HCT116 (cell line): ENCODE measurements at regions not wholly inside any gene's neighbourhood (a gene's known extent, or its start where the extent isn't known, plus 50 kb on each side); places are given as distances from the start of the nearest gene placed in this dataset.
"Not testable (repeated sequence)": the region's sequence is repeated elsewhere in the genome, so short reads cannot be mapped to it uniquely, and the experiment has no call there.

Experiments used
- ATAC-seq: fragments of 200-7000 bp; cut with Tn5 transposase; 2 replicates; pipeline ENCODE4 v1.9.1; 2020; ENCODE audit warnings: mild to moderate bottlenecking, moderate library complexity
- BruUV-seq: library from RNA; stranded (reverse); fragments of 400-500 nt; replicated peaks from 2 replicates; lab custom pipeline; 2021; lab: Mats Ljungman, UMichigan
- CTCF ChIA-PET: fragments of 300-600 bp; sonication (Branson Sonifier 250); formaldehyde crosslinking; loops from one replicate; lab custom pipeline; 2021; ENCODE audit warnings: antibody characterized with exemption; lab: Charles Lee
- POLR2A ChIA-PET: fragments of 300-600, 350-600 bp; sonication (Branson Sonifier 250); formaldehyde crosslinking; loops from one replicate; lab custom pipeline; 2021; ENCODE audit warnings: antibody characterized with exemption; lab: Charles Lee
- RAD21 ChIA-PET, 2 experiments: fragments of 300-600 bp; sonication (Branson Sonifier 250); formaldehyde crosslinking; loops; one replicate each; lab custom pipeline; 2023; ENCODE audit warnings: low total read pairs in 2 of 2; ENCODE audit not compliant: uncharacterized antibody in 2 of 2, unreplicated experiment in 2 of 2, low non-redundant PET in 1 of 2; lab: Charles Lee
- DNase-seq: peaks from one replicate; pipeline ENCODE4 v3.0.0-alpha.2; 2010; ENCODE audit warnings: low read depth, low spot score
- H2AFZ ChIP-seq: fragments of 200-600 bp; shearing (Covaris generic), sonication (generic); 2 replicates; pipeline ENCODE4 v1.6.1; 2017; ENCODE audit warnings: low read depth, mixed run types, mixed read lengths, antibody characterized with exemption, low read length; ENCODE audit not compliant: poor library complexity, severe bottlenecking
- H3K27ac ChIP-seq: 2 replicates; pipeline ENCODE4 v1.5.1; 2012; ENCODE audit warnings: low read depth, low read length
- H3K27me3 ChIP-seq: fragments of 200-600 bp; sonication (generic); 2 replicates; pipeline ENCODE4 v1.6.1; 2016; ENCODE audit warnings: mixed run types, low read length, mixed read lengths; ENCODE audit not compliant: insufficient read depth
- H3K36me3 ChIP-seq, 2 experiments: fragments of 200-500 bp in 1 of 2; fragments of 200-600 bp in 1 of 2; sonication (Bioruptor generic) in 1 of 2; sonication (generic) in 1 of 2; 2 replicates each; pipeline versions ENCODE4 v1.5.1 to v1.6.1; 2014 to 2016; ENCODE audit warnings: low read length in 2 of 2, inconsistent platforms in 1 of 2, mixed read lengths in 1 of 2, mixed run types in 1 of 2; ENCODE audit not compliant: insufficient read depth in 2 of 2, control insufficient read depth in 1 of 2
- H3K4me1 ChIP-seq, 2 experiments: fragments of 200-600 bp in 1 of 2; sonication (generic) in 1 of 2; 2 replicates each; pipeline versions ENCODE4 v1.5.1 to v1.6.1; 2012 to 2017; ENCODE audit warnings: low read length in 2 of 2, inconsistent platforms in 1 of 2, mild to moderate bottlenecking in 1 of 2, mixed read lengths in 1 of 2, mixed run types in 1 of 2, moderate library complexity in 1 of 2; ENCODE audit not compliant: insufficient read depth in 2 of 2, control insufficient read depth in 1 of 2
- H3K4me2 ChIP-seq: fragments of 200-600 bp; sonication (generic); 2 replicates; pipeline ENCODE4 v1.6.1; 2017; ENCODE audit warnings: mixed run types, low read length, mixed read lengths
- H3K4me3 ChIP-seq, 2 experiments: fragments of 200-600 bp in 1 of 2; sonication (generic) in 1 of 2; replicated peaks in 1 of 2; 2 replicates each; pipeline ENCODE4 v1.5.1; 2011 to 2016; ENCODE audit warnings: low read length in 2 of 2, control low read depth in 1 of 2, low read depth in 1 of 2, mild to moderate bottlenecking in 1 of 2, mixed read lengths in 1 of 2, mixed run types in 1 of 2
- H3K79me2 ChIP-seq: fragments of 200-600 bp; sonication (generic); 2 replicates; pipeline ENCODE4 v1.6.1; 2017; ENCODE audit warnings: mild to moderate bottlenecking, mixed run types, low read length, moderate library complexity, mixed read lengths; ENCODE audit not compliant: insufficient read depth
- H3K9ac ChIP-seq: fragments of 200-600 bp; sonication (generic); 2 replicates; pipeline ENCODE4 v1.6.1; 2016; ENCODE audit warnings: low read length, mixed read lengths
- H3K9me2 ChIP-seq: fragments of 200-600 bp; sonication (generic), shearing (Covaris generic); 2 replicates; pipeline ENCODE4 v1.6.1; 2017; ENCODE audit warnings: mixed run types, mild to moderate bottlenecking, moderate library complexity; ENCODE audit not compliant: insufficient read depth
- H3K9me3 ChIP-seq, 2 experiments: fragments of 200-500 bp in 1 of 2; fragments of 200-600 bp in 1 of 2; sonication (Bioruptor generic) in 1 of 2; sonication (generic) in 1 of 2; 2 replicates each; pipeline ENCODE4 v1.6.1; 2014 to 2017; ENCODE audit warnings: low read length in 2 of 2, mixed read lengths in 2 of 2, inconsistent platforms in 1 of 2, low read depth in 1 of 2, mild to moderate bottlenecking in 1 of 2, mixed run types in 1 of 2, moderate library complexity in 1 of 2; ENCODE audit not compliant: control insufficient read depth in 1 of 2, insufficient read depth in 1 of 2
- H4K20me1 ChIP-seq: fragments of 200-600 bp; sonication (generic), shearing (Covaris generic); 2 replicates; pipeline ENCODE4 v1.6.1; 2017; ENCODE audit warnings: mixed run types, mild to moderate bottlenecking, moderate library complexity; ENCODE audit not compliant: insufficient read depth
- CBX3 ChIP-seq: IDR thresholded peaks from 2 replicates; pipeline ENCODE4 v1.6.1; 2012; ENCODE audit warnings: low read depth
- CEBPB ChIP-seq: IDR thresholded peaks from 2 replicates; pipeline ENCODE4 v1.6.1; 2012; ENCODE audit warnings: low read depth
- EZH2phosphoT487 ChIP-seq: fragments of 200-600 bp; IDR thresholded peaks from 2 replicates; pipeline ENCODE4 v1.6.1; 2018; ENCODE audit warnings: antibody characterized with exemption, borderline replicate concordance
- FOSL1 ChIP-seq: IDR thresholded peaks from 2 replicates; pipeline ENCODE4 v1.6.1; 2012; ENCODE audit warnings: low read depth
- MAX ChIP-seq: IDR thresholded peaks from 2 replicates; pipeline ENCODE4 v1.6.1; 2012
- POLR2A ChIP-seq: IDR thresholded peaks from 2 replicates; pipeline ENCODE4 v1.7.0; 2011; ENCODE audit warnings: borderline replicate concordance; ENCODE audit not compliant: insufficient read depth, insufficient read length; ENCODE audit errors: extremely low read depth
- POLR2AphosphoS5 ChIP-seq: IDR thresholded peaks from 2 replicates; pipeline ENCODE4 v1.6.1; 2011; ENCODE audit warnings: mild to moderate bottlenecking, low read depth, low read length, moderate library complexity
- RAD21 ChIP-seq: IDR thresholded peaks from 2 replicates; pipeline ENCODE4 v1.6.1; 2012; ENCODE audit warnings: low read depth, mild to moderate bottlenecking
- SIN3A ChIP-seq: IDR thresholded peaks from 2 replicates; pipeline ENCODE4 v1.6.1; 2012; ENCODE audit warnings: low read depth
- SP1 ChIP-seq: IDR thresholded peaks from 2 replicates; pipeline ENCODE4 v1.6.1; 2012; ENCODE audit warnings: low read depth
- SRF ChIP-seq: IDR thresholded peaks from 2 replicates; pipeline ENCODE4 v1.6.1; 2012; ENCODE audit warnings: low read depth
- ZFX ChIP-seq: fragments of 450-650 bp; IDR thresholded peaks from 2 replicates; pipeline ENCODE4 v1.6.1; 2017
- ZNF274 ChIP-seq: fragments of 200-500 bp; sonication (Bioruptor generic); IDR thresholded peaks from 2 replicates; pipeline ENCODE4 v1.6.1; 2014; ENCODE audit warnings: mild to moderate bottlenecking, low read depth, low read length, inconsistent platforms
- intact Hi-C: fragments of 100-400 bp; cut with micrococcal nuclease; formaldehyde crosslinking; loops from 2 replicates; pipeline ENCODE4 v1.10.0; 2022

GRCh38 chrX:46226422-46226821 is 318.8 kb downstream of the ZNF674 start:
- no peak overlapping the region for H2AFZ ChIP-seq
- intact Hi-C loops, result no loop called here
- H4K20me1 ChIP-seq, result no peaks in the 10 kb centered on the region
- no peak overlapping the region for H3K4me3 ChIP-seq
- H3K79me2 ChIP-seq, result no peaks in the 10 kb centered on the region
- H3K27me3 ChIP-seq, result no peaks in the 10 kb centered on the region
- no TSS peak for BruUV-seq
- TF ChIP-seq SIN3A, result no peak
- TF ChIP-seq CBX3, result no peak
- TF ChIP-seq ZNF274, result no peak
- no peak for TF ChIP-seq RAD21
- no peak for TF ChIP-seq POLR2A
- no peak for TF ChIP-seq MAX
- TF ChIP-seq FOSL1, result no peak
- no peak for TF ChIP-seq SRF
- TF ChIP-seq SP1, result no peak
- no peak for TF ChIP-seq CEBPB
- no peak for TF ChIP-seq POLR2AphosphoS5
- no peak for TF ChIP-seq ZFX
- no peak for TF ChIP-seq EZH2phosphoT487
- H3K4me1 ChIP-seq, result no peaks in the 10 kb centered on the region
- H3K9me2 ChIP-seq, result no peaks in the 10 kb centered on the region
- no peak for ATAC-seq
- H3K4me2 ChIP-seq, result no peak overlapping the region
- no peak overlapping the region for H3K27ac ChIP-seq
- H3K36me3 ChIP-seq, result no peaks in the 10 kb centered on the region
- H3K9me3 ChIP-seq, result no peaks in the 10 kb centered on the region
- no peak for DNase-seq
- ChIA-PET CTCF (no interaction called here), POLR2A (no interaction called here), RAD21 (no interaction called here)
- H3K9ac ChIP-seq, result no peak overlapping the region

- H3K9ac ChIP-seq, H3K79me2 ChIP-seq, RAD21 ChIA-PET, H4K20me1 ChIP-seq, H3K27ac ChIP-seq, CTCF ChIA-PET, H3K4me1 ChIP-seq, H2AFZ ChIP-seq, POLR2A ChIA-PET, H3K27me3 ChIP-seq, H3K4me3 ChIP-seq, intact Hi-C loops, ATAC-seq, H3K9me2 ChIP-seq, H3K4me2 ChIP-seq, BruUV-seq, DNase-seq, H3K36me3 ChIP-seq, H3K9me3 ChIP-seq: not testable (repeated sequence)
Observed at GRCh38 chrX:46223499-46223898, 321.7 kb downstream of the ZNF674 start.
